Fibroblast of lung (primary cell): ENCODE measurements at regions not wholly inside any gene's neighbourhood (a gene's known extent, or its start where the extent isn't known, plus 50 kb on each side); places are given as distances from the start of the nearest gene placed in this dataset.

Experiments used
- CTCF ChIP-seq, 2 donors: IDR thresholded peaks in 1 of 2; conservative IDR thresholded peaks in 1 of 2; 1 replicate in 1 of 2; 2 replicates in 1 of 2; pipeline ENCODE4 v1.5.1; 2011 to 2012; ENCODE audit warnings: low read length in 2 of 2, control low read depth in 1 of 2, inconsistent platforms in 1 of 2, low read depth in 1 of 2, mild to moderate bottlenecking in 1 of 2
- EZH2 ChIP-seq: IDR thresholded peaks from 2 replicates; pipeline ENCODE4 v1.5.1; 2012; ENCODE audit warnings: low read length, control low read depth, mild to moderate bottlenecking; ENCODE audit errors: missing control alignments

DNA sequence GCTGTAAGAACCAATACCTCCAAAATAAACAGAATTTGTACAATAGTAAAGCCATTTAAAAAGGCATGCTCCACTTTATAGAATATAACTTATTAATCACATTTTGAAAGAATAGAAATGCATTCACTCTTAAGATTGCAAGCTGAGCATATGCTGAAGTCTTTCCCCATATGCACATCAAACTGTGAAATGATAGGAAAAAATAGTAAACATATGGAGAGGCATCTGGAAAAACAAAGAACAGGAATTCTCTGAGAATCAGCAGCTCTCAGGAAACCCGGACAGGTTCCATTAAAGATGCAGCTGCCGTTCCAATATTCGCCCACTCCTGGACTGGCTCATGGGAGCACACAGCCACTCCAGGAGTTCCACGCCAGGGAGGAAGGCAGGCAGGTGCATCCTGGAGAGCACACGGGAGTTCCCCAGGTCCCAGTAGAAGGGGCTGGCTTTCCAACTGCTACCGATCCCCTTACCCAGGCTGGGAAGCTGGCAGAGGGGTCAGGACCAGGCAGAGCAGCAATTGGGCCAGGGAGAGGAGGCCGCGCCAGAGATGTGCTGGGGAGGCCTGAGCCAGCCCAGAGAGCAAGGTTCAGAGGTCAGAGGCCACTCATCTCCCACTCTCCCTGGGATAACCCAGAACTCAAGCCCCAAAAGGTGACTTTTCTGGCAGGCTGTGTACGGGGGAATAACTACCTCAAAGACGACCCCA, 111.1 kb downstream of the DLL1 start:
- no peak for TF ChIP-seq CTCF (conservative IDR thresholded peaks at IDR 0.05 in 1 of 2, IDR thresholded peaks at IDR 0.05 in 1 of 2; ENCODE audit: low read depth in 1 of 2, low read length in 2 of 2)
- TF ChIP-seq EZH2: no peak
